GM06990 (cell line): ENCODE measurements at regions not wholly inside any gene's neighbourhood (a gene's known extent, or its start where the extent isn't known, plus 50 kb on each side); places are given as distances from the start of the nearest gene placed in this dataset.

Experiments
- DNase-seq: peaks from one replicate; pipeline ENCODE4 v3.0.0-alpha.2; 2011; ENCODE audit not compliant: insufficient read length; ENCODE audit errors: extremely low read depth
- H3K27me3 ChIP-seq: replicated peaks from 2 replicates; pipeline ENCODE4 v1.6.0; 2011; ENCODE audit warnings: low read length; ENCODE audit not compliant: control insufficient read depth, insufficient read depth
- H3K36me3 ChIP-seq: 2 replicates; pipeline ENCODE4 v1.5.1; 2011; ENCODE audit warnings: low read length; ENCODE audit not compliant: control insufficient read depth, insufficient read depth
- H3K4me3 ChIP-seq: replicated peaks from 2 replicates; pipeline ENCODE4 v1.5.1; 2011; ENCODE audit warnings: low read depth, mild to moderate bottlenecking, control low read depth, low read length
- TF ChIP-seq, protein P1 (sequence below): IDR thresholded peaks from 2 replicates; pipeline ENCODE4 v1.5.1; 2011; ENCODE audit warnings: low read length, control low read depth, mild to moderate bottlenecking, inconsistent platforms; ENCODE audit not compliant: insufficient read depth, poor library complexity, severe bottlenecking

DNA sequence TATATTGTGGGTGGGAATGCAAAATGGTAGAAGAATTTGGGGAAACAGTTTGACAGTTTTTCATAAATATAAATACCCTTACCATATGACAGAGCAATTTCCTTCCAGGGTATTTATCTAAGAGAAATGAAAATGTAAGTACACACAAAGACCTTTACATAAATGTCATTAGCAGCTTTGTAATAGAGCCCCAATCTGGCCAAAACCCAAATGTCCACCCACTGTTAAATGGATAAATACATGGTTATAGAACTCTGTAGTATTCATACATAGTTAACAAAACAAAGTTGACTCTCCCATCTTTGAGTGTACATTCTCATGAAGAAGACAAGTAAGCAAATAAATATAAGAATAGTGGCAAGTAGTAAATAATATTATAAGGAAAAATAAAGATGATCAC lies 514.8 kb upstream of the NOX3 start:
- H3K27me3 ChIP-seq: no peaks in the 10 kb centered on the region
- no peak overlapping the region for H3K4me3 ChIP-seq
- H3K36me3 ChIP-seq: no peaks in the 10 kb centered on the region
- no peak for DNase-seq
- TF ChIP-seq, protein P1, sequence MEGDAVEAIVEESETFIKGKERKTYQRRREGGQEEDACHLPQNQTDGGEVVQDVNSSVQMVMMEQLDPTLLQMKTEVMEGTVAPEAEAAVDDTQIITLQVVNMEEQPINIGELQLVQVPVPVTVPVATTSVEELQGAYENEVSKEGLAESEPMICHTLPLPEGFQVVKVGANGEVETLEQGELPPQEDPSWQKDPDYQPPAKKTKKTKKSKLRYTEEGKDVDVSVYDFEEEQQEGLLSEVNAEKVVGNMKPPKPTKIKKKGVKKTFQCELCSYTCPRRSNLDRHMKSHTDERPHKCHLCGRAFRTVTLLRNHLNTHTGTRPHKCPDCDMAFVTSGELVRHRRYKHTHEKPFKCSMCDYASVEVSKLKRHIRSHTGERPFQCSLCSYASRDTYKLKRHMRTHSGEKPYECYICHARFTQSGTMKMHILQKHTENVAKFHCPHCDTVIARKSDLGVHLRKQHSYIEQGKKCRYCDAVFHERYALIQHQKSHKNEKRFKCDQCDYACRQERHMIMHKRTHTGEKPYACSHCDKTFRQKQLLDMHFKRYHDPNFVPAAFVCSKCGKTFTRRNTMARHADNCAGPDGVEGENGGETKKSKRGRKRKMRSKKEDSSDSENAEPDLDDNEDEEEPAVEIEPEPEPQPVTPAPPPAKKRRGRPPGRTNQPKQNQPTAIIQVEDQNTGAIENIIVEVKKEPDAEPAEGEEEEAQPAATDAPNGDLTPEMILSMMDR: no peak

DNA sequence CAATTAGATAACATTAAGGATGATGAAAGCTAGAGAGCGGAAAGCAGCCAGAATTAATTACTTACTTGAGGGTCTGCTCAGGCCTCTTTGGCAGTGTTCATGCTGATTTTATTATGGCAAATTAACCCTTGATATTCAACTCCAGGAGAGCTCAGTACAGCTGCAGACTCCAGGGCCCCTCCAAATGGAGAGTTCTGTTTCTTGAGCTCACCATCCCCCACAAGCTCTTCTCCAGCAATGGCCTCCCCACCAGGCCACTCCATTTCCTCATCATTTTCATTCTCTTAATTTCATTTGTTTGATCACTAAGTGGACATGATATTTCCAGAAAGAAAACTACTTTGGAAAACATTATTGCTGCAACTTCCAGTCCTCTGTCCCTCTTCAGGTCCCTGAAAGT lies 513.3 kb upstream of the NOX3 start:
- TF ChIP-seq, protein P1: no peak
- H3K4me3 ChIP-seq: no peak overlapping the region
- no peak for DNase-seq
- no peaks in the 10 kb centered on the region for H3K27me3 ChIP-seq
- H3K36me3 ChIP-seq: no peaks in the 10 kb centered on the region

DNA sequence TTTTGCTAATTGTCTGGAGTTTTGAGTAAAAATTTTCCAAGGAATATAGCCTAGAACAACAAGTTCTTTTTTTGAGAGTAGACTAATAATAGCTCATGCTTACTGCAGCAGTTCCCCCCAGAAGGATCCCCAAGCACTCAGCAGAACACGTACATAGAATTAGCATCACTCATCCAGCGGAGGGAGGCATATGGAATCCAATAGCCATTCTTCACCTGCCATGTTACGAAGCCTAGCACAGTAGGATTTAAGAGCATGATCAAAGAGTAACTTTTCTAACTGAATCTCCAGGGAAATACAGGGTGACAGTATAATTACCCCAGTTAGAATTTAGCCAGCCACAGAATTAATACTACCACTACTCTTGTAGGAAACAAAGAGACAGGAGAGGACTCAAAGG lies 511.7 kb upstream of the NOX3 start:
- H3K27me3 ChIP-seq: no peaks in the 10 kb centered on the region
- no peak for DNase-seq
- H3K4me3 ChIP-seq: no peak overlapping the region
- H3K36me3 ChIP-seq: no peaks in the 10 kb centered on the region
- TF ChIP-seq, protein P1: no peak

DNA sequence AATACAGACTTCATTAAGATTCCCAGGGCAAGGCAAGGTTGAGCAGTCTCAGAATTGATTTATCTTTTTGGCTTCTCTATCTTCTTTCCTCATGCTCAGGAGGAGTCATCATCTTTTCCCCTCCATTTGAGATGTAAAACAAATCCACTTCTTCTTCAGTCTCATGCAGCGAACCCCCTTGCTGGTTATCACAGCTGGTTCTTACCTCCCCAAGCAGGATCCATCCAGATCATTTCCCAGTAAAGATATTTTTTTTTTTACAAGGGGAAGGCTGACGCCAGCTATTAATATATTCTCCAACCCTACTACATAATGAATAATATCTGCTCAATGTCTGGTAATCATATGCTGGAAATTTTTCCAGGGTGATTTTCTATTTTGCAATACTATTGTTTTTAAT lies 508.9 kb upstream of the NOX3 start:
- DNase-seq: no peak
- TF ChIP-seq, protein P1: no peak
- no peak overlapping the region for H3K4me3 ChIP-seq
- H3K36me3 ChIP-seq: no peaks in the 10 kb centered on the region
- H3K27me3 ChIP-seq: no peaks in the 10 kb centered on the region

DNA sequence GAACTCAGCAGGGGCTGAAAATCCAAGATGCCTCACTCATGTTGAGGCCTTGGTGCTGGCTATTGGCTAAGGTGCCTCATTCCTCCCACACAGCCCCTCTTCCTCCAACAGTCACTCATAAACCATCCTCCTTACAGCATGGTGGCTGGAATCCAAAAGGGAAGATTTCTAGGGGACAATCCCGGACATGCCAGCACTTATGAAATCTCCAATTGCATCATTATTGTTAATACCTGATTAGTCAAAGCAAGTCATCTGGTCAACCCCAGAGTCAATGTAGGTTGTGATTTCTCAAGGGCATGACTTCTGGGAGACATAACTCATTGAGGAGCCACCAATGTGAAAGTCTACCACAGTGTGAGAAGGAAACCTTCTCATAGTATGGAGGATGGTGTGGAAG lies 506.6 kb upstream of the NOX3 start:
- Histone ChIP-seq H3K27me3 (no peaks in the 10 kb centered on the region), H3K4me3 (no peak overlapping the region), H3K36me3 (no peaks in the 10 kb centered on the region)
- TF ChIP-seq, protein P1: no peak
- no peak for DNase-seq

DNA sequence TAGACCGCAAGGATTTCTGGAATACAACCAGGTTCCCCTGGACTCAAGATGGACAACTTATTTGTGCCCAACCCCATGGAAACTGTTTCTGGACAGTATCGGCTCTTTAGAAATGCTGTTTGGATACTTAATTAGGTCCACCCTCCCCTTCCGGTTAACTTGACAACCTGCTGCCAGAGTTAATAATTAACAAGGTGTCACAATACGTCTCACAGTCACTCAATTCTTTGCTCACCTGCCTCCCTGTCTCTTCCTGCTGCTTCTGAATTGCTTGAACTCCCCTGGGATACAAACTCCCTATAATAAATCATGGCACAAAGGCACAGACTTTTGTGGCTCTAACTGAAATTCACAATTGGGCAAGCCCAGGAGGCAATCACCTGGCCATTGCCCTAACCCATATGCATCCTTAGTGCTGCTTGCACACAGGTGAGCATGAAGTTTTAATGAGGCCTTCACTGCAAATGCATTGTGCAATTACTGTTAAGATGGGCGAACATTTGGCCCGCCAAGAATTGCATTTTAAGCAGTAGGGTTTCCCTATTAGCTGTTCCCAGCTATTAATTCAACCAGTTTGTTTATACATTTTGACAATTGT lies 504.4 kb upstream of the NOX3 start:
- Histone ChIP-seq H3K27me3 (no peaks in the 10 kb centered on the region), H3K4me3 (no peak overlapping the region), H3K36me3 (no peaks in the 10 kb centered on the region)
- TF ChIP-seq, protein P1: no peak
- no peak for DNase-seq
